Erythroblast (primary cell): ENCODE measurements at regions not wholly inside any gene's neighbourhood (a gene's known extent, or its start where the extent isn't known, plus 50 kb on each side); places are given as distances from the start of the nearest gene placed in this dataset.
"Not testable (repeated sequence)": the region's sequence is repeated elsewhere in the genome, so short reads cannot be mapped to it uniquely, and the experiment has no call there.

ENCODE experiments used
- DNase-seq, 2 experiments: peaks; one replicate each; lab custom pipeline; 2025; lab: John Stamatoyannopoulos, UW
- GATA1 ChIP-seq: IDR thresholded peaks from 2 replicates; pipeline ENCODE4 v1.6.1; 2011; ENCODE audit warnings: low read depth, mild to moderate bottlenecking, control low read depth, low read length, moderate library complexity
- POLR2A ChIP-seq: IDR thresholded peaks from 2 replicates; pipeline ENCODE4 v1.6.1; 2011; ENCODE audit warnings: mild to moderate bottlenecking, low read length

DNA sequence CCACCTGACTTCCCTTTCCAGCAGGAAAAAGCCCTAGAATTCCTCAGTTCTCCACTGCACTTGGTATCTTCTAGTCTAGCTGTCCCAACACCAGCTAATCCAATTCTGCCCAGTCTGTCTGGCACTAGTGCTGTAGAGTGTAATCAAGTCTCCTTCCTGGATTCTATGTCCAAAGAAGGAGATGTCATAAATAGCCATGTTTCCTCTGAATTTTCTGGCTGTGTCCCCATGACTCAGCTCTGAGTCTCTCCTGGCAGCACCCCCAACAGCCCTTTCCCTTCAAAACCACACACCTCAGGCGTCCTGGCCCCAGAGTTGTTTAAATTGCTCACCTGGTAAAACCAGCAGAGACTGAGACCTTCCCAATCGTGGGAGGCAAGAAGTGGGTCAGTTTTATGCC, 197.2 kb downstream of the GRXCR1 start:
- TF ChIP-seq GATA1 = no peak
- no peak for TF ChIP-seq POLR2A
- no peak for DNase-seq

DNA sequence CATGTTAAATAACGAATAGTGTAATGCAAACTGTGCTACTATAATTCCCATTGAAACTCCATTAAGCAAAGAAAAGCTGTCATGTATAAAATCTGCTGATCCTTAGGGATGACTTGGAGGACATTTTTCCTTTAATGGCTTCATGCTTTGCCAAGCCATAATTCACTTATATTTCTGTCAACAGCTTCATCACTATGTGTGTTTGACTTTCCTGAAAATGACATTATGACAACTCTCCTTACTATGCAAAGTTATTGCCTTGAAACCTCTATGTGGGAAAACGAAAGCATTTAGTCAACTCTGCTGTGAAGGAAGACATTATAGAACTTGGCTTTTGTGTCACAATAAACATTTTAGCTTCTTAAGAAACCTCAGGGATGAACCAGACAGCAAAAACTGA, 210.5 kb downstream of the GRXCR1 start:
- TF ChIP-seq POLR2A (no peak), GATA1 (no peak)
- no peak for DNase-seq

DNA sequence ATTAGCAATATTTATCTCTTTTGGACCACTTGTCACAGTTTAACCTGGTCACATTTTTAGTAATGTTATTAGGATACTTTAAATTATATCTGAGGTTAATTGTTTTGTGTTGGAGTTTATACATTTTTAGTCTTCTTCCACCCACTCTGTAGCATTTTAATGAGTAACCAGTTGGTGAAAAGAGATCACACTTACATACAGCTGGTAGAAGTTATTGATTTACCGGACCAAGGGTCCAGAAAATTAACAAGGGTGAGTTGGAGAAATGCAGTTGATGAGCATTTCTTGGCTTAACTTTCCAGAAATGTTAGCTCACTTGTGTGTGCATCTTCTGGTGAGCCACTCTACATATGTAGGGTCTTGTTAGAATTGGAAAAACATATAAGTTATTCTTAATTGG, 219.6 kb downstream of the GRXCR1 start:
- TF ChIP-seq POLR2A = no peak
- TF ChIP-seq GATA1 = no peak
- no peak for DNase-seq

DNA sequence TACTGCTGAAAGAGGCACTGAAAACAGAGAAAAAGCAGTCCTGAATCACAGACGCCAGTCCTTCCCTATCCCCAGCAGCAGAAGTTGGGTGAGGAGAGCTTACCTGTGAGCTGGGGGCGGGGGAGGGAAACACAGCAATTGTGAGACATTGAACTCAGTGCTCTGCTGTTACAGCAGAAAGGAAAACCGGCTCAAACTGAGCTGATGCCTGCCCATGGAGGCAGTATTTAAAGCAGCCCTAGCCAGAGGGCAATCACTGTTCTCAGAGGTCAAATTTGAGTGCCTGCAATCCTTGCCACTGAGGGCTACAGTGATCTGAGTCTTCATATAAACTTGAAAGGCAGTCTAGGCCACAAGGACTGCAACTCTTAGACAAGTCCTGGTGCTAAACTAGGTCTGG, 220.7 kb downstream of the GRXCR1 start:
- TF ChIP-seq GATA1 (no peak), POLR2A (no peak)
- no peak for DNase-seq

DNA sequence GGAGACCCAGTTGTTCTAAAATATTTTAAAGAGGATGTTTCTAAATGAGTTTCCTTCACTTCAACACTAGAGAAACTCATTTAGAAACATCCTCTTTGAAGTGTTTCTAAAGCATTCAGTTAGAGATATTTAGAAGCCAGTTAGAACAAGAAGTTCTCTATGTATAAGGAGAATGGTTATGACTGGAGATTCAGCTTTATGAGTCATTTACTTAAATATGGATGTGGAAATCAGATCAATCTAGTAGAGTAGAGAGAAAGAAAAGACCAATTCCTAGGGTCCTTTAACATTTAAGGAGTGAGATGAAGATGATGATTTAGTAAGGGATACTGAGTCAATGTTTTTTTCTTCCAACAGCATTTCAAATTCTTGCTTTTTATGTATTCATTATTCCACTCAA, 234.1 kb downstream of the GRXCR1 start:
- no peak for TF ChIP-seq POLR2A
- no peak for TF ChIP-seq GATA1
- no peak for DNase-seq

DNA sequence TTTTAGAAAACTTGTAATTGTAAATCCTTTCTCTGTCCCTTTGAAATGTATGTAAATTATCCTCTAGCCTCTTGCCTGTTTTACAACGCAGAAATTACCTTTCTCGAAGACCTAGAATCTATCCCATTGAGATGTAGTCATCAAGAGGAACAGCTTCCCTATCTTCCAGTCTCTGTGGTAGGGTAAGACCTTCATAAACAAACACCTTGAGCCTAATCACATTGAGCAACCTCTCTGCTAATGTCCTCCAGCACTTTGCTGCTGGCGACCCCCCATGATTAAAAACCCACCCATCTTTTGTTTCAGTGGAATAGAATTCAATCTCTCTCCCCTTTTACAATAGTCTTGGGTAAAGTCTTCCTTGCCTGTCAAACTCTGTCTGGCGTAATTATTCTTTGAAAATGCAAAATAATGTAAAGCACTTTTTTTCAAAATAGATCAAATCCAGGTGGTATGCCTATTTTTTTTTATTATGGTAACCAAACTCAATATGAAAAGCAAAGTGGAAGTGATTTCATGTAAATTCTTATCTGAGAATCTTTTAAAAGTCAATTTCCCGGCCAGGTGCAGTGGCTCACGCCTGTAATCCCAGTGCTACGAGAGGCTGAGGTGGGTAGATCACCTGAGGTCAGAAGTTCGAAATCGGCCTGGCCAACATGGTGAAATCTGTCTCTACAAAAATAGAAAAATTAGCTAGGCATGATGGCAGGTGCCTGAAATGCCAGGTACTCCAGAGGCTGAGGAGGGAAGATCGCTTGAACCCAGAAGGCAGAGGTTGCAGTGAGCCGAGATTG, 237.9 kb downstream of the GRXCR1 start:
- no peak for DNase-seq
- TF ChIP-seq GATA1 (no peak), POLR2A (no peak)

DNA sequence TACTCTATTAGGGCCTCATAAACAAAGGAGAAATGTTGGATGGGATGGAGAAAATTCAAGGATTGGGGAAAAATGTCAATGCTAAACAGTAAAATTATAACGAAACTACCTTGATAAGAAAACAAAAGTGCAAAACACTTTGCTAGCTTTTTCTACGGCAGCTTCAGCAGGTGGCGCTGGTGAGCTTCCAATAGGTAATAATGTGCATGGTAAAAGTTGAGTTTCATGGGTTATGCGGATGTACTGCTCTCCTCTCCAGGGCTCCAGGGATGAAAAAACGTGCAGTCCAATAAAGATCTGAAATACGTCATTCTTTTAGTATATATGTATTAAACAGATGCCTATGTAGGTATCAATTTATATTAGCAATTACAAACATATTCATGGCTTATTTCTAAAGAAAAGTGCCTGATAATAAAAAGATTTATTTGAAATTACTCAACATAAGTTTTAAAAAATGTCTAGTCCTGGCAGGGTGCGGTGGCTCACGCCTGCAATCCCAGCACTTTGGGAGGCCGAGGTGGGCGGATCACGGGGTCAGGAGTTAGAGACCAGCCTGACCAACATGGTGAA, 239.6 kb downstream of the GRXCR1 start:
- DNase-seq = peak; percentile 42 to 62
- TF ChIP-seq POLR2A (no peak), GATA1 (no peak)

DNA sequence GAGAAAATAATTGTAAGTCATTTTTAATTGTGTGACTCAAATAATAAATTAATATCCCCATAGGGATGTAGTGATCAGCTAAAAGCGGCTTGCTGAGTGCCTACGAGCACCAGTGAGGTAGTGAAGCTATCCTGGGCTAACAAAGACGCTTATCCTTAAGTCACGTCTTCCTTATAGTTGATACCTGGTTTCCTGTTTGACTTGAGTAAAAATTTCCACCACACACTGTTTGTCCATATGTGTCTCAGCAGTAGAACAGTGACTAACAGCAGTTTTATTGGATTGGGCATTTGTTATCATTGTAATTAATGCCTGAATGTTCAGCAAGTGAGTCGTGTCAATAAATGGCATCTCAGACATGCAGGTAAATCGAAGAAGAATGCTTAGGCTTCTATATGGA, 241.1 kb downstream of the GRXCR1 start:
- no peak for DNase-seq

DNA sequence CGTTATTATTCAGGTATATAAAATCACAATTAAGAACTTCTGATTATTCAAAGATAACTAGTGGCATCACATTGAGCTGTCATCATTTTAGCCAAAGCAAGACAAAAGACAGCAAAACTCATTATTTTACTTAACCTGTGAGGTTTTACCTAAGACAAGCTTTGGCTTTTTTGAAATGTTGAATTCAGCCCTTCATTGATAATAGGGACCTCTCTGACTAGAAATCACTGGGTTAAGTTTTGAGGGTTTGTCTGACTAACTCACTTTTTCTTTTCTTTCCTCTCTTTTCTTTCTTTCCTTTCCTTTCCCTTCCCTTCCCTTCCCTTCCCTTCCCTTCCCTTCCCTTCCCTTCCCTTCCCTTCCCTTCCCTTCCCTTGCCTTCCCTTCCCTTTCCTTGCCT, 244.2 kb downstream of the GRXCR1 start:
- DNase-seq = no peak
- TF ChIP-seq GATA1 (no peak), POLR2A (no peak)

More for the DNA sequence above, 241.1 kb downstream of the GRXCR1 start:
- no peak for TF ChIP-seq POLR2A
- no peak for TF ChIP-seq GATA1

DNA sequence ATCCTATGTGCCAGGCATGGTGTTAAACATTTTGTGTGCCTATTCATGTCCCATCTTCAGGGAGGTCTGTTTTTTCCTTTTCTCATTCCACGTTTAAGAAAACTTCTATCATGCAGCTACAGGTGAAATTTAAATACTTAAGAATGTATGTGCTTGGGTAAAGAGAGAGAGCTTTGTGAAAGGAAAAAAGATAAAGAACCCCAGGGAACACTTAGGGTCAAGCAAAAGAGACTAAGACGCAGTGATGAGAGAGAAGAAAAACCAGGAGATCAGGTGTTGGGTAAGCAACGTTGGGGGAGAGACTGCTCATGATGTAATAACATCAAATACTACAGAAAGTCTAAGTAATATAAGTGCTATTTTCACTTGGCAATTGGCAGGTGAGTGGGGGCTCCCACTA, 253.7 kb downstream of the GRXCR1 start:
- no peak for DNase-seq
- no peak for TF ChIP-seq GATA1
- no peak for TF ChIP-seq POLR2A

DNA sequence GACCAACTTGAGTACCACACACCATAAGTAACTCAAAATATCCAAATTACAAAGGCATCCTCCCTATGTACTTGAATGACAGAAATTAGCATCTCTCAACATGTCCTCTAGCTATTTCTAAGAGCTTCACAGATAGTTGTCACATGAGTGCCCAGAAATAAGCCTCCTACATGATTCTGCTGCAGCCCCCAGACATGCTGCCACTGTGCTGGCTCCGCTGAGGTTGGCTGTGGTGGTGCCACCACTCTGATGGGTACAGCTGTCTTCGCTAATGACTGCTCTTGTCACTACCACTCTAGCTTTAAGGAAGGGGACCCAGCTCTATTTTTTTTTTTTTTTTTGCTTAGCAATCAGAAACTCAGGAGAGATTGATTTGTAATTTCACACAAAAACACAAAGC, 256.0 kb downstream of the GRXCR1 start:
- TF ChIP-seq POLR2A (no peak), GATA1 (no peak)
- no peak for DNase-seq

DNA sequence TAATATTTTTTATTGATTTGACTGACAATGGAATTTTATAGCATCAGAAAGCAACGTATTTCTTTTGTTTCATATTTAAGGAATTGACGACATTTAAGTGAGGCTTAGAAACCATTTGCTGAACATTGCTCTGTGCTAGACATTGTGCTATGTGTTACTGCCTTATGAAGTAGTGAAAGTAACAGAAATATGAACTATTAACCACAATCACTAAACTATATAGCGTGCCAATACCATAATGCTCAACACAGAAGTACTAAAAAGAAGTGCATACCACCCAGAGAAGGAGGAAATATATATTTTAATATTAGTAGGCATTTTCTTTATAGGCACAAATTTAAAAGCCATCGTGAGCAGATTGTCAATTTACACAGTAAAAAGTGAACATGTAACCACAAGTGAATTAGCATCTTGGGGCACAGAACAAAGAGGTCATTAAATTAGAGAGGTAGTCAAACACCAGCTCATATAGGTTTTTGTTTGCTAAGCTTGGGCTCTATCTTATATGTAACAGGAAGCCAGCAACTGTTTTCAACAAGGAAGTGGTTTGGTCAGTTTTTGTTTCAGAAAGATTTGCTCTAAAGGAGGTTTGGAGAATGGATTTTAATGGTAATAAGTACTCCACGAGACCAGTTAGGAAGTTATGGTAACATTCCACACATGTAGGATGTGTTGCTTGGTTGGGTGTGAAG, 270.7 kb downstream of the GRXCR1 start:
- no peak for TF ChIP-seq POLR2A
- no peak for TF ChIP-seq GATA1
- no peak for DNase-seq

DNA sequence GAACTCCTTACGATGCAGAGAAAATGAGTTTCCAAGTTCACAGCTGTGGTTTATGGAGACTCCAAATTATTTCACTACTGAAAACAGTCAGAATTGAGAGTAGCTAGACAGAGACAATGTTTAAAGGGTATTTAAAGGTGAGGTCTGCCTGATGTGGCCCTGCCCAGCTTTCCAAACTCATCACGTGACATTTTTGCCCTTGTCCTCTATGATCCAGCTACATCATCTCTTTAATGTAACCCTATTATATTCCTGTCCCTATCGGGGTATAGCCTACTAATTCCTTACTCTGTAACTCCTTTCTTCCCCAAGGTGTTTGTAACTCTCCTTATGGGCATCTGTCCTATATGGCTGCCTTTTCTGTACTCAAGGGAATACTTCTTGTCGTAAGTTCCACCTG, 297.2 kb downstream of the GRXCR1 start:
- TF ChIP-seq GATA1 (no peak), POLR2A (no peak)
- no peak for DNase-seq

DNA sequence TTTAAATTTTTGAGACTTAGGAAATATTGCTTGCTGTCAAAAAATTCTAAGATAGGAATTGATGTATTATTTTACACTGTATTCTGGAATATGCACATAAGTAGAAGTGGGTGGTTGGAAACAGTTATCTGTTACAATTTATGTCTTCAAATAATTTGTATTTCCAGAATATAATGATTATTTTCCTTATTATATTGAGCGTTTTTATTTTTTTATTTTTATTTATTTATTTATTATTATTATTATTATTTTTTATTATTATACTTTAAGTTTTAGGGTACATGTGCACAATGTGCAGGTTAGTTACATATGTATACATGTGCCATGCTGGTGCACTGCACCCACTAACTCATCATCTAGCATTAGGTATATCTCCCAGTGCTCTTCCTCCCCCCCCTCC, 320.1 kb downstream of the GRXCR1 start:
- not testable (repeated sequence) for DNase-seq

DNA sequence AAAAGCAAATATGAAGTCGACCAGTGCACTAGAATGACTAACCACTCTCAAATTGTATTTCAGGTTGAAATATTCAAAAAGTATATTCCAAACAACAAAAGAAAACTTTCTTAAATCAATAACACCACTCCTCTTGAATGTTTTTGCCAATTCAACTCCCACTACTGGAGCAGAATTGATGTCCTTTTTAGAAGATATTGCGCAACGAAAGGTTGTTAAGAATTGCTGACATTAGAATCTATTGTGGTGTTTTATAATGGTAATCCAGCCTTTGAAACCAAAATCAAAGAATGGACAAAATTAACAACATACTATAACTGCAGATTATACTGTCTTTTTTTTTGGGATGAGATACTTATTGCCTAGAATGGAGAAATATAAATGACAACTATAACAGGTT, 331.3 kb downstream of the GRXCR1 start:
- TF ChIP-seq GATA1 = no peak
- no peak for TF ChIP-seq POLR2A

More for the DNA sequence above, 331.3 kb downstream of the GRXCR1 start:
- DNase-seq = no peak
